SK-N-SH treated with all-trans-retinoic acid at 6 μM for 48 hours (cell line): ENCODE measurements at regions not wholly inside any gene's neighbourhood (a gene's known extent, or its start where the extent isn't known, plus 50 kb on each side); places are given as distances from the start of the nearest gene placed in this dataset.

Experiments
- ATAC-seq: fragments of 200-7000 bp; cut with Tn5 transposase; 3 replicates; pipeline ENCODE4 v1.9.1; 2020; ENCODE audit warnings: mild to moderate bottlenecking, moderate library complexity
- ARNTL ChIP-seq: fragments of 450-650 bp; formaldehyde crosslinking; IDR thresholded peaks from 2 replicates; pipeline ENCODE4 v1.5.0; 2020; ENCODE audit warnings: low read depth, mild to moderate bottlenecking, moderate library complexity, borderline replicate concordance
- BACH2 ChIP-seq: fragments of 250-450 bp; sonication (Bioruptor Pico); IDR thresholded peaks from 2 replicates; pipeline ENCODE4 v1.9.0; 2021; ENCODE audit warnings: mild to moderate bottlenecking, borderline replicate concordance
- CREB5 ChIP-seq: fragments of 250-450 bp; sonication (Bioruptor Pico); IDR thresholded peaks from 2 replicates; pipeline ENCODE4 v1.5.1; 2020; ENCODE audit warnings: low read depth, mild to moderate bottlenecking, moderate library complexity
- ESRRG ChIP-seq: fragments of 250-450 bp; sonication (Bioruptor Pico); IDR thresholded peaks from 2 replicates; pipeline ENCODE4 v1.6.1; 2021; ENCODE audit warnings: mild to moderate bottlenecking
- GLIS3 ChIP-seq: fragments of 250-450 bp; sonication (Bioruptor Pico); IDR thresholded peaks from 2 replicates; pipeline ENCODE4 v1.5.0; 2020; ENCODE audit warnings: mild to moderate bottlenecking, moderate library complexity
- OSR1 ChIP-seq: fragments of 250-450 bp; sonication (Bioruptor Pico); IDR thresholded peaks from 2 replicates; pipeline ENCODE4 v1.8.0; 2022; ENCODE audit warnings: moderate library complexity, mild to moderate bottlenecking, inconsistent platforms
- PPARA ChIP-seq: fragments of 250-450 bp; sonication (Bioruptor Pico); IDR thresholded peaks from 2 replicates; pipeline ENCODE4 v1.5.0; 2020; ENCODE audit warnings: mild to moderate bottlenecking, borderline replicate concordance
- RARB ChIP-seq: fragments of 250-450 bp; sonication (Bioruptor Pico); IDR thresholded peaks from 2 replicates; pipeline ENCODE4 v1.8.0; 2021; ENCODE audit warnings: mild to moderate bottlenecking, moderate library complexity
- SNAI2 ChIP-seq: fragments of 250-450 bp; sonication (Bioruptor Pico); IDR thresholded peaks from 2 replicates; pipeline ENCODE4 v1.5.0; 2020; ENCODE audit warnings: mild to moderate bottlenecking, moderate library complexity
- TOX ChIP-seq: fragments of 250-450 bp; sonication (Bioruptor Pico); IDR thresholded peaks from 2 replicates; pipeline ENCODE4 v1.8.0; 2021; ENCODE audit warnings: mild to moderate bottlenecking, moderate library complexity, borderline replicate concordance
- ZC3H10 ChIP-seq: fragments of 250-450 bp; sonication (Bioruptor Pico); IDR thresholded peaks from 2 replicates; pipeline ENCODE4 v1.5.1; 2021; ENCODE audit warnings: mild to moderate bottlenecking, moderate library complexity
- ZFP30 ChIP-seq: fragments of 450-650 bp; formaldehyde crosslinking; IDR thresholded peaks from 2 replicates; pipeline ENCODE4 v1.5.0; 2022; ENCODE audit warnings: mild to moderate bottlenecking, moderate library complexity
- ZNF565 ChIP-seq: fragments of 450-650 bp; formaldehyde crosslinking; conservative IDR thresholded peaks from 2 replicates; pipeline ENCODE4 v1.5.0; 2020; ENCODE audit warnings: low read depth, mild to moderate bottlenecking, moderate library complexity
- ZNF70 ChIP-seq: fragments of 450-650 bp; formaldehyde crosslinking; IDR thresholded peaks from 2 replicates; pipeline ENCODE4 v1.5.0; 2020; ENCODE audit warnings: mild to moderate bottlenecking, moderate library complexity
- ZNF8 ChIP-seq: fragments of 450-650 bp; formaldehyde crosslinking; IDR thresholded peaks from 2 replicates; pipeline ENCODE4 v1.5.0; 2020; ENCODE audit warnings: mild to moderate bottlenecking, moderate library complexity
- TF ChIP-seq, protein P1 (sequence below): fragments of 250-450 bp; sonication (Bioruptor Pico); IDR thresholded peaks from 2 replicates; pipeline ENCODE4 v1.8.0; 2021; ENCODE audit warnings: low read depth, mild to moderate bottlenecking, moderate library complexity, borderline replicate concordance
- TF ChIP-seq, protein P2 (sequence below): fragments of 250-450 bp; sonication (Bioruptor Pico); IDR thresholded peaks from 2 replicates; pipeline ENCODE4 v1.5.1; 2021; ENCODE audit warnings: mild to moderate bottlenecking, moderate library complexity
- TF ChIP-seq, protein P3 (sequence below): fragments of 250-450 bp; sonication (Bioruptor Pico); IDR thresholded peaks from 2 replicates; pipeline ENCODE4 v1.8.0; 2020; ENCODE audit warnings: mild to moderate bottlenecking, moderate library complexity, borderline replicate concordance

- TF ChIP-seq CREB5 (CRISPR knock-in tag): no peak
- no peak for TF ChIP-seq ZNF8 (CRISPR knock-in tag)
- TF ChIP-seq, protein P1, sequence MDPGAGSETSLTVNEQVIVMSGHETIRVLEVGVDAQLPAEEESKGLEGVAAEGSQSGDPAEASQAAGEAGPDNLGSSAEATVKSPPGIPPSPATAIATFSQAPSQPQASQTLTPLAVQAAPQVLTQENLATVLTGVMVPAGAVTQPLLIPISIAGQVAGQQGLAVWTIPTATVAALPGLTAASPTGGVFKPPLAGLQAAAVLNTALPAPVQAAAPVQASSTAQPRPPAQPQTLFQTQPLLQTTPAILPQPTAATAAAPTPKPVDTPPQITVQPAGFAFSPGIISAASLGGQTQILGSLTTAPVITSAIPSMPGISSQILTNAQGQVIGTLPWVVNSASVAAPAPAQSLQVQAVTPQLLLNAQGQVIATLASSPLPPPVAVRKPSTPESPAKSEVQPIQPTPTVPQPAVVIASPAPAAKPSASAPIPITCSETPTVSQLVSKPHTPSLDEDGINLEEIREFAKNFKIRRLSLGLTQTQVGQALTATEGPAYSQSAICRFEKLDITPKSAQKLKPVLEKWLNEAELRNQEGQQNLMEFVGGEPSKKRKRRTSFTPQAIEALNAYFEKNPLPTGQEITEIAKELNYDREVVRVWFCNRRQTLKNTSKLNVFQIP (CRISPR knock-in tag): no peak
- TF ChIP-seq ZNF70 (CRISPR knock-in tag): no peak
- TF ChIP-seq PPARA (CRISPR knock-in tag): no peak
- TF ChIP-seq SNAI2: no peak
- no peak for TF ChIP-seq GLIS3 (CRISPR knock-in tag)
- no peak for TF ChIP-seq RARB (CRISPR knock-in tag)
Measured at GRCh38 chr5:135135530-135136226, 101.7 kb upstream of the PITX1 start (continued).

- TF ChIP-seq, protein P2, sequence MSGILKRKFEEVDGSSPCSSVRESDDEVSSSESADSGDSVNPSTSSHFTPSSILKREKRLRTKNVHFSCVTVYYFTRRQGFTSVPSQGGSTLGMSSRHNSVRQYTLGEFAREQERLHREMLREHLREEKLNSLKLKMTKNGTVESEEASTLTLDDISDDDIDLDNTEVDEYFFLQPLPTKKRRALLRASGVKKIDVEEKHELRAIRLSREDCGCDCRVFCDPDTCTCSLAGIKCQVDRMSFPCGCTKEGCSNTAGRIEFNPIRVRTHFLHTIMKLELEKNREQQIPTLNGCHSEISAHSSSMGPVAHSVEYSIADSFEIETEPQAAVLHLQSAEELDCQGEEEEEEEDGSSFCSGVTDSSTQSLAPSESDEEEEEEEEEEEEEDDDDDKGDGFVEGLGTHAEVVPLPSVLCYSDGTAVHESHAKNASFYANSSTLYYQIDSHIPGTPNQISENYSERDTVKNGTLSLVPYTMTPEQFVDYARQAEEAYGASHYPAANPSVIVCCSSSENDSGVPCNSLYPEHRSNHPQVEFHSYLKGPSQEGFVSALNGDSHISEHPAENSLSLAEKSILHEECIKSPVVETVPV: no peak
- TF ChIP-seq BACH2 (CRISPR knock-in tag) (no peak), ZC3H10 (CRISPR knock-in tag) (no peak), ZFP30 (CRISPR knock-in tag) (no peak)
- no peak for ATAC-seq
Measured at GRCh38 chr5:135134691-135135381, 100.8 kb upstream of the PITX1 start.

DNA sequence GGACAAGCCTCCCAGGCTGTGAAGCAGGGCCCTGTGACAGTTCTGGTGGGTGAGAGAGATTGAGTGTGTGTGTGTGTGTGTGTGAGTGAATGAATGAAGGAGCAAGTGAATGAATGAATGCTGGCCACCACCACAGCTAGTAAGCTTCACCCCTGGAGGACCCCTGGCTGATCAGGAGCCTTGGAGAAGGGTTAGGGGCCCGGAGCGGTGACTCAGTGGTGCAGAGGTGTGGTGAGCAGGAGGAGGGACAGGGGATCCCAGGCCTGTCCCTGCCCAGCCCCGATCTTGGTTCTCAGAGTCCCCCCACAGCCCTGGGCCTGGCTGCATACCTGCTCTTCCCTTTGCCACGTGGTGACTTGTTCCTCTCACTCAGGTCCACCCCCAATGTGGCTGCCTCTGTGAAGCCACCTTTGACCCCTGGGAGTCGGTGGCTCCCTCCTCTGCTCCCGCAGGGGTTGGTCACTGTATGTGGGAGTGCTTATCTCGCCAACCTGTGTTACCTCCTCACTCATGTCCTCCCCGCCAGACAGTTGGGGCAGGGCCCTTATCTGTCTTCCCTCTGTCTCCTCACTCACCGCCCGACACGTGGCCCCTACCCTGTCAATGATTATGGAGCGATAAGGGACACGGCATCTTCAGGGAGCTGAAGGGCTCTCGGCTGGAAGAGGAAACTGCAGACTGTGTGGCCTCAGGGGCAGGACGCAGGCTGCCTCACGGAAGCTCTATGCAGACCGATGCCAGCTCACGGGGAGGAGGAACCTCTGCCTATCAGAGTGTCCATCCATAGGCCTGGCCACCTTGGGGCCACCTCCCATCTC is 99.9 kb upstream of the PITX1 start:
- no peak for ATAC-seq
- TF ChIP-seq OSR1 (no peak), ESRRG (CRISPR knock-in tag) (no peak), SNAI2 (no peak), ARNTL (CRISPR knock-in tag) (no peak), BACH2 (CRISPR knock-in tag) (no peak), ZNF70 (CRISPR knock-in tag) (no peak)
- TF ChIP-seq, protein P2: no peak
- TF ChIP-seq, all 23 proteins: peak for 0

DNA sequence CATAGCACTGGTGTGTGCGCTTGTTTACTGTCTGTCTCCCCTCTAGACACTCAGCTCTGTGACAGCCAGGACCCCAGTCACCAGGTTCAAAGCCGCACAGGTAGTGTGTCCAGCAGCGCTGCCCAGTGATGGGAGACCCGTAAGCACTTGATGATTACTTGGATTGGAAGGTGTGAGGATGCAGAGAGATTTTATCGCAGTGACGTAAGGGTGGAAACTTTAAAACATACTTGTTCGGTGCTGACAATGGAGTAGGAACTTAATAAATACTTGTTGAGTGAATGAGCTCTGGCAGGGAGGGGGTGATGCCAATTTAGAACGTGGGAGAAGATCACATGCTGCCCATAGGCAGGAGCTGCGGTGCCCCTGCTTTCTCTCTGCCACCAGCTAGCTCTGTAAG is 99.2 kb upstream of the PITX1 start:
- no peak for ATAC-seq
- TF ChIP-seq ZFP30 (CRISPR knock-in tag) (no peak), ARNTL (CRISPR knock-in tag) (no peak), OSR1 (no peak), CREB5 (CRISPR knock-in tag) (no peak), ZNF70 (CRISPR knock-in tag) (no peak), ZC3H10 (CRISPR knock-in tag) (no peak), SNAI2 (no peak), RARB (CRISPR knock-in tag) (no peak), TOX (CRISPR knock-in tag) (no peak), ZNF565 (CRISPR knock-in tag) (no peak), GLIS3 (CRISPR knock-in tag) (no peak), ZNF8 (CRISPR knock-in tag) (no peak), ESRRG (CRISPR knock-in tag) (no peak), PPARA (CRISPR knock-in tag) (no peak)
- TF ChIP-seq, protein P3, sequence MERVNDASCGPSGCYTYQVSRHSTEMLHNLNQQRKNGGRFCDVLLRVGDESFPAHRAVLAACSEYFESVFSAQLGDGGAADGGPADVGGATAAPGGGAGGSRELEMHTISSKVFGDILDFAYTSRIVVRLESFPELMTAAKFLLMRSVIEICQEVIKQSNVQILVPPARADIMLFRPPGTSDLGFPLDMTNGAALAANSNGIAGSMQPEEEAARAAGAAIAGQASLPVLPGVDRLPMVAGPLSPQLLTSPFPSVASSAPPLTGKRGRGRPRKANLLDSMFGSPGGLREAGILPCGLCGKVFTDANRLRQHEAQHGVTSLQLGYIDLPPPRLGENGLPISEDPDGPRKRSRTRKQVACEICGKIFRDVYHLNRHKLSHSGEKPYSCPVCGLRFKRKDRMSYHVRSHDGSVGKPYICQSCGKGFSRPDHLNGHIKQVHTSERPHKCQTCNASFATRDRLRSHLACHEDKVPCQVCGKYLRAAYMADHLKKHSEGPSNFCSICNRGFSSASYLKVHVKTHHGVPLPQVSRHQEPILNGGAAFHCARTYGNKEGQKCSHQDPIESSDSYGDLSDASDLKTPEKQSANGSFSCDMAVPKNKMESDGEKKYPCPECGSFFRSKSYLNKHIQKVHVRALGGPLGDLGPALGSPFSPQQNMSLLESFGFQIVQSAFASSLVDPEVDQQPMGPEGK (CRISPR knock-in tag): no peak
- TF ChIP-seq, protein P1 (CRISPR knock-in tag): no peak
- TF ChIP-seq, protein P2: no peak
